ENCODE measurements at regions not wholly inside any gene's neighbourhood (a gene's known extent, or its start where the extent isn't known, plus 50 kb on each side); places are given as distances from the start of the nearest gene placed in this dataset.

GRCh38 chr10:61839916-61840315, 61.6 kb upstream of the ARID5B start:
- TF ChIP-seq CTCF (IDR thresholded peaks at IDR 0.05; ENCODE audit: low read length) (no peak), EZH2 (optimal IDR thresholded peaks at IDR 0.05; ENCODE audit: low read depth, low read length) (no peak)

Measured in MM.1S (cell line).